ENCODE measurements at regions not wholly inside any gene's neighbourhood (a gene's known extent, or its start where the extent isn't known, plus 50 kb on each side); places are given as distances from the start of the nearest gene placed in this dataset.
"Not testable (repeated sequence)": the region's sequence is repeated elsewhere in the genome, so short reads cannot be mapped to it uniquely, and the experiment has no call there.

- FAIRE-seq = no peak
- no peak for TF ChIP-seq CTCF (IDR thresholded peaks at IDR 0.05; ENCODE audit: insufficient read depth, missing control alignments)
- no peak for DNase-seq (ENCODE audit: insufficient read length, low spot score)
These were observed 844.8 kb downstream of the PCDH17 start for GRCh38 chr13:58476206-58476918.

GRCh38 chr13:58478858-58479257, 847.3 kb downstream of the PCDH17 start:
- DNase-seq (ENCODE audit: insufficient read length, low spot score) = no peak
- FAIRE-seq = no peak
- no peak for TF ChIP-seq CTCF (IDR thresholded peaks at IDR 0.05; ENCODE audit: insufficient read depth, missing control alignments)

GRCh38 chr13:58480061-58480460, 848.5 kb downstream of the PCDH17 start:
- DNase-seq (ENCODE audit: insufficient read length, low spot score) (no peak), FAIRE-seq (no peak)
- no peak for TF ChIP-seq CTCF (IDR thresholded peaks at IDR 0.05; ENCODE audit: insufficient read depth, missing control alignments)

GRCh38 chr13:58488251-58488650, 856.7 kb downstream of the PCDH17 start:
- TF ChIP-seq CTCF (IDR thresholded peaks at IDR 0.05; ENCODE audit: insufficient read depth, missing control alignments) = no peak
- FAIRE-seq (no peak), DNase-seq (ENCODE audit: insufficient read length, low spot score) (no peak)

GRCh38 chr13:58495668-58496067, 864.1 kb downstream of the PCDH17 start:
- FAIRE-seq = no peak
- DNase-seq (ENCODE audit: insufficient read length, low spot score) = no peak
- TF ChIP-seq CTCF (IDR thresholded peaks at IDR 0.05; ENCODE audit: insufficient read depth, missing control alignments) = no peak

- DNase-seq (ENCODE audit: insufficient read length, low spot score) (no peak), FAIRE-seq (no peak)
- no peak for TF ChIP-seq CTCF (IDR thresholded peaks at IDR 0.05; ENCODE audit: insufficient read depth, missing control alignments)
These were observed 869.4 kb downstream of the PCDH17 start for GRCh38 chr13:58500938-58501337.

- DNase-seq (ENCODE audit: insufficient read length, low spot score); FAIRE-seq: not testable (repeated sequence)
These were observed 872.7 kb downstream of the PCDH17 start for GRCh38 chr13:58504202-58504700.

GRCh38 chr13:58505262-58505920, 873.8 kb downstream of the PCDH17 start:
- FAIRE-seq; DNase-seq (ENCODE audit: insufficient read length, low spot score): not testable (repeated sequence)
